ENCODE measurements at regions not wholly inside any gene's neighbourhood (a gene's known extent, or its start where the extent isn't known, plus 50 kb on each side); places are given as distances from the start of the nearest gene placed in this dataset.

DNA sequence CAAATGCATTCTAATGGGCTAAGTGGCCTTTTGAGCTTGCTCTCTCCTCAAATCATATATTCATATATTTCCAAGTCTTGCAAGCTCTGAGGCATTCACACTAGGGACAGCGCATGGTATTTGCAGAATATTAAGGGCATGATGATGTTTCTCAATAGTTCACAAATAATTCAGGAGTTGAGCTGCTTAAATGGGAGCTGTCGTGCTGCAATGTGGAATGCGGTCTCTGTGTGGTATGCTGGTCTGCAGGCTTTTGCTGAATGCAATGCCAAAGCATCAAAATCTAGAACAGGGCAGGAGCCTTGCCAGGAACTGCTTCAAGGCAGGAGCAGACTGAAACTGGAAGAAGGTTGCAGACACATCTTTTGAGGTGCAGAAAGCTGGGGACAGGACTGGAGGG is 1060.0 kb downstream of the TBC1D22A start:
- Histone ChIP-seq H3K27me3 (ENCODE audit: control insufficient read depth in 1 of 2, insufficient read depth in 2 of 2, low read length in 2 of 2) (no peaks in the 10 kb centered on the region), H3K27ac (ENCODE audit: low read depth, low read length) (no peak overlapping the region), H3K9ac (ENCODE audit: low read length) (no peak overlapping the region), H3K9me3 (ENCODE audit: low read length) (no peaks in the 10 kb centered on the region), H3K4me3 (ENCODE audit: low read depth in 1 of 2, low read length in 2 of 2) (no peak overlapping the region), H3K36me3 (ENCODE audit: insufficient read depth, low read length) (no peaks in the 10 kb centered on the region), H3K4me1 (ENCODE audit: insufficient read depth, low read length) (no peaks in the 10 kb centered on the region)

DNA sequence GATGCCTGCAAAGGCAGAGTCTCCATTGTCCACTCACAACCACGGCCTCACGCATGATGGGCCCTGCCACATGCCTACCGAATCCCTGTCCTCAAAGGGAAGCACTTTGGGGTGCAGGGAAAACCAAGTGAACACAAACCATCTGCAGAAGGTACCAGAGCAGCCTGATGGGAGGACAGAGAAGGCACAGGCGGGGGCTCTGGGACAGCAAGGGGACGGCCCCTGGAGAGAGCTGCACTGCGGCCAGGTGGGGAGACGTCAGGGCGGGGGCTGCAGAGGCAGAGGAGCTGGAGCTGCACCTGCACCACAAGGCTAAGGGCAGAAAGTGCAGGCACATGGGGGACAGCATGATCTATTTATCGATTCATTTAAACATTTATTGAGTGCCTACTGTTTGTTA is 1056.0 kb downstream of the TBC1D22A start:
- H3K9me3 ChIP-seq (ENCODE audit: low read length), result no peaks in the 10 kb centered on the region
- H3K4me3 ChIP-seq (ENCODE audit: low read depth in 1 of 2, low read length in 2 of 2), result no peak overlapping the region
- H3K27ac ChIP-seq (ENCODE audit: low read depth, low read length), result no peak overlapping the region

DNA sequence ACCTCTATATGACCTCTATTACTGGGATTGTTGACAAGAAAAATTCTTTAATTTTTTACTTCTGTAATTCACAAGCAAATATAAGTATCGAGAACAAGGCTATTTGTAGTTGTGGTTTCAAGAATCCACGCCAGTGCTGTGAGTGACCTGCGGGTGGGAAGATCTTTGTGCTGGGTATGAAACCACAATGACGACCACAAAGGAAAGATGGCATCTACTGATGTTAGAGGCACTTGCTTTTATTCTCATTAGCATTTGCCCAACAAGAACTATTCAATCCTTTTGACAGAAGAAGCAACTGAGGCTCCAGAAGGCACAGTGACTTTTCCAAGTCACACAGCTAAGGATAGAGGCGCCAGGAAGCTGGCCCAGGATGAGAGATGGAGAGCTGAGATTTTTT is 1054.9 kb downstream of the TBC1D22A start:
- Histone ChIP-seq H3K9me3 (ENCODE audit: low read length) (no peaks in the 10 kb centered on the region), H3K27ac (ENCODE audit: low read depth, low read length) (no peak overlapping the region), H3K9ac (ENCODE audit: low read length) (no peak overlapping the region), H3K4me3 (ENCODE audit: low read depth in 1 of 2, low read length in 2 of 2) (no peak overlapping the region), H3K4me1 (ENCODE audit: insufficient read depth, low read length) (no peaks in the 10 kb centered on the region), H3K36me3 (ENCODE audit: insufficient read depth, low read length) (no peaks in the 10 kb centered on the region), H3K27me3 (ENCODE audit: control insufficient read depth in 1 of 2, insufficient read depth in 2 of 2, low read length in 2 of 2) (no peaks in the 10 kb centered on the region)

More for the DNA sequence above, 1056.0 kb downstream of the TBC1D22A start:
- Histone ChIP-seq H3K4me1 (ENCODE audit: insufficient read depth, low read length) (no peaks in the 10 kb centered on the region), H3K27me3 (ENCODE audit: control insufficient read depth in 1 of 2, insufficient read depth in 2 of 2, low read length in 2 of 2) (no peaks in the 10 kb centered on the region), H3K36me3 (ENCODE audit: insufficient read depth, low read length) (no peaks in the 10 kb centered on the region), H3K9ac (ENCODE audit: low read length) (no peak overlapping the region)

DNA sequence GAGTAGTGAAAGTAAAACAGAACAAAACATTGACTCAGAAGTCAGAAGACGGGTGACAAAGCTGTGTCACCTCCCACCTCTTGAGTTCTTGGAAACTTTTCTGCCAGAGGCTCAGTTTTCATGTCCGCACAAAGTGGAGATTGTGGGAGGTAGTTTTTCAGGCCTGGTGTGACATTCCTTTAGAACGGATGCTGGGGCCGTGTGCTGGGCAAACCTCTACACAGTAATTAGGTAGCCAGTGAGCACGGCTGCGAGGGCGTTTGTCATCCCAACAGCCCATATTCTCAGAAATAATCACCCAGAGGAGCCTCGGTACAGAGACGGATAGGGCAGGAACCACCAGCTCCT is 1054.4 kb downstream of the TBC1D22A start:
- H3K4me3 ChIP-seq (ENCODE audit: low read depth in 1 of 2, low read length in 2 of 2), result no peak overlapping the region
- no peak overlapping the region for H3K9ac ChIP-seq (ENCODE audit: low read length)
- H3K9me3 ChIP-seq (ENCODE audit: low read length), result no peaks in the 10 kb centered on the region
- no peaks in the 10 kb centered on the region for H3K36me3 ChIP-seq (ENCODE audit: insufficient read depth, low read length)
- H3K4me1 ChIP-seq (ENCODE audit: insufficient read depth, low read length), result no peaks in the 10 kb centered on the region
- no peaks in the 10 kb centered on the region for H3K27me3 ChIP-seq (ENCODE audit: control insufficient read depth in 1 of 2, insufficient read depth in 2 of 2, low read length in 2 of 2)
- H3K27ac ChIP-seq (ENCODE audit: low read depth, low read length), result no peak overlapping the region

DNA sequence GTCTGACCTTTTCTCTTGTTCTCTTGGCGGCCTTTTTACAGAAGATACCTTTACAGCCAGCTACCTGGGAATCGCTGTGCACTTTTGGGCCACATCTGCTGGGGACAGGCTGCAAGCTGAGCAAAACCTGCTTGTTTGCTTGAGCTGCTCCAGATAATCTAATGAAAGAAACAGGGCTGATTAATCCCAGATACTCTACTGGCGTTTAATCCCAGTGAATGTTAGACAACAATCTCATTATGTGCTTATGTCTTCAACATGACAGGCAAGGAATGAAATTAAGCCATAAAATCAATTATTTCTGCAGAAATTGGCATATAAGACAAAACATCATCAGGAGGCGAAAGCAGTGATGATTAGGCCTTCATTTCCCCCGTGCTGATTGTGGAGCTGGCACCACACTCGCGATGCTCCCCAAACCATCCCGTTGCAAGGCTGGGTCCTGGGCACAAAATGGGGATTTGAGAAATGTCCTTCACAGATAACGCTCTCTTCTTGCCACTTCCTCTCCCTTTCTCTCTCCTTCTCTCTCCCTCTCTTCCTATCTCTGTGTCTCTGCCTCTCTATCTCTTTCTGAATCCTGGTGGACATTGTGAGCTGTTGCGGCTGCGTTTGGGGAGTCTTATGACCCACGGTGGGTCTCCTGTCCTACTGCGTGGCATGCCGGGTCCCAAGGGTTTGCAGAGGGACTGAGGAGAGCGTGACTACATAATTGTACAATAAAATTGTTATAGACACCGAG is 1053.8 kb downstream of the TBC1D22A start:
- H3K36me3 ChIP-seq (ENCODE audit: insufficient read depth, low read length), result no peaks in the 10 kb centered on the region
- no peak overlapping the region for H3K4me3 ChIP-seq (ENCODE audit: low read depth in 1 of 2, low read length in 2 of 2)
- no peak overlapping the region for H3K27ac ChIP-seq (ENCODE audit: low read depth, low read length)
- H3K9me3 ChIP-seq (ENCODE audit: low read length), result no peaks in the 10 kb centered on the region
- H3K9ac ChIP-seq (ENCODE audit: low read length), result no peak overlapping the region
- H3K4me1 ChIP-seq (ENCODE audit: insufficient read depth, low read length), result no peaks in the 10 kb centered on the region
- no peaks in the 10 kb centered on the region for H3K27me3 ChIP-seq (ENCODE audit: control insufficient read depth in 1 of 2, insufficient read depth in 2 of 2, low read length in 2 of 2)

DNA sequence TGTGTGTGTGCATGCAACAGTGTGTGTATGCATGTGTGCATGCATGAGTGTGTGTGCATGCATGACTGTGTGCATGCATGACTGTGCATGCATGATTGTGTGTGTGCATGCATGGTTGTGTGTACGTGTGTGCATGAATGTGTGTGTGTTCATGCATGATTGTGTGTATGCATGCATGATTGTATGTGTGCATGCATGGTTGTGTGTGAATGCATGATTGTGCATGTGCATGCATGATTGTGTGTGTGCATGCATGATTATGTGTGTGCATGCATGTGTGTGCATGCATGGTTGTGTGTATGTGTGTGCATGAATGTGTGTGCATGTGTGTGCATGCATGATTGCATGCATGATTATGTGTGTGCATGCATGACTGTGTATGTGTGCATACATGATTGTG is 1052.0 kb downstream of the TBC1D22A start:
- H3K27ac ChIP-seq (ENCODE audit: low read depth, low read length), result no peak overlapping the region
- no peaks in the 10 kb centered on the region for H3K4me1 ChIP-seq (ENCODE audit: insufficient read depth, low read length)
- H3K9me3 ChIP-seq (ENCODE audit: low read length), result no peaks in the 10 kb centered on the region
- no peaks in the 10 kb centered on the region for H3K36me3 ChIP-seq (ENCODE audit: insufficient read depth, low read length)
- H3K27me3 ChIP-seq (ENCODE audit: control insufficient read depth in 1 of 2, insufficient read depth in 2 of 2, low read length in 2 of 2), result no peaks in the 10 kb centered on the region
- no peak overlapping the region for H3K9ac ChIP-seq (ENCODE audit: low read length)
- no peak overlapping the region for H3K4me3 ChIP-seq (ENCODE audit: low read depth in 1 of 2, low read length in 2 of 2)

DNA sequence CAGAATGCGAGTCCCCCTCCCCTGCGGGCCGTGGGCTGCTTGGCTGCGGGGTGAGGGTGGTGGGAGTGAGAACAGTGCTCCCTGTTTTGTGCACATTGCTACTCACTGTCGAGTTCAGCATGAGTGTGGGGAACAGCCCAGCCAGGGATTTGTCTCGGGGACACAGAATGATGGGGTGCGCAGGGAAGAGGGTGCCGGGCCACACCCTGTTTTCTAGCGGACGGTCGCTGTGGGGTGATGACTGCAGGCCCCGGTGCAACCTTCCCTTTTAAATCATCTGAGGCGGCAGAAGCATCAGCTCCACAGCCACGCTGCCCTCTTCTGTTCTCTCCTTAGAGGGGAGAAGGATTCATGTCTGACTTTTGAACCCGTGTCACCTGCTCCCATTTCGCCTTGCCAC is 1051.2 kb downstream of the TBC1D22A start:
- H3K27ac ChIP-seq (ENCODE audit: low read depth, low read length), result no peak overlapping the region

DNA sequence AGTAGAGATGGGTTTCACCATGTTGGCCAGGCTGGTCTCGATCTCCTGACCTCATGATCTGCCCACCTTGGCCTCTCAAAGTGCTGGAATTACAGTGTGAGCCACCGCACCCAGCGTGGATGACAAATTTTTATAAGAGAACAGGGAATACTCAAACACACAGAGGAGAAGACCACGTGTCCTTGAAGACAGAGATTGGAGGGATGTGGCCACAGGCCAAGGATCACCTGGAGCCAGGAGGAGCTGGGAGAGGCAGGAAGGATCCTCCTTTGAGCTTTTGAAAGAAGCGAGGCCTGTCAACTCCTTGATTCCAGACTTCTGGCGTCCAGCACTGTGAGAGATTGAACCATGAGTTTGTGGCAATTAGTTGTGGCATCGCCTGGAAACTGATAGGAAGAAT is 1049.5 kb downstream of the TBC1D22A start:
- Histone ChIP-seq H3K27ac (ENCODE audit: low read depth, low read length) (no peak overlapping the region), H3K36me3 (ENCODE audit: insufficient read depth, low read length) (no peaks in the 10 kb centered on the region), H3K4me3 (ENCODE audit: low read depth in 1 of 2, low read length in 2 of 2) (no peak overlapping the region), H3K27me3 (ENCODE audit: control insufficient read depth in 1 of 2, insufficient read depth in 2 of 2, low read length in 2 of 2) (no peaks in the 10 kb centered on the region), H3K9me3 (ENCODE audit: low read length) (peaks cover 7% of the 10 kb centered on the region), H3K4me1 (ENCODE audit: insufficient read depth, low read length) (no peaks in the 10 kb centered on the region), H3K9ac (ENCODE audit: low read length) (no peak overlapping the region)

More for the DNA sequence above, 1051.2 kb downstream of the TBC1D22A start:
- peaks cover 5% of the 10 kb centered on the region for H3K9me3 ChIP-seq (ENCODE audit: low read length)
- no peaks in the 10 kb centered on the region for H3K36me3 ChIP-seq (ENCODE audit: insufficient read depth, low read length)
- H3K4me3 ChIP-seq (ENCODE audit: low read depth in 1 of 2, low read length in 2 of 2), result no peak overlapping the region
- H3K4me1 ChIP-seq (ENCODE audit: insufficient read depth, low read length), result no peaks in the 10 kb centered on the region
- H3K27me3 ChIP-seq (ENCODE audit: control insufficient read depth in 1 of 2, insufficient read depth in 2 of 2, low read length in 2 of 2), result no peaks in the 10 kb centered on the region
- H3K9ac ChIP-seq (ENCODE audit: low read length), result no peak overlapping the region

DNA sequence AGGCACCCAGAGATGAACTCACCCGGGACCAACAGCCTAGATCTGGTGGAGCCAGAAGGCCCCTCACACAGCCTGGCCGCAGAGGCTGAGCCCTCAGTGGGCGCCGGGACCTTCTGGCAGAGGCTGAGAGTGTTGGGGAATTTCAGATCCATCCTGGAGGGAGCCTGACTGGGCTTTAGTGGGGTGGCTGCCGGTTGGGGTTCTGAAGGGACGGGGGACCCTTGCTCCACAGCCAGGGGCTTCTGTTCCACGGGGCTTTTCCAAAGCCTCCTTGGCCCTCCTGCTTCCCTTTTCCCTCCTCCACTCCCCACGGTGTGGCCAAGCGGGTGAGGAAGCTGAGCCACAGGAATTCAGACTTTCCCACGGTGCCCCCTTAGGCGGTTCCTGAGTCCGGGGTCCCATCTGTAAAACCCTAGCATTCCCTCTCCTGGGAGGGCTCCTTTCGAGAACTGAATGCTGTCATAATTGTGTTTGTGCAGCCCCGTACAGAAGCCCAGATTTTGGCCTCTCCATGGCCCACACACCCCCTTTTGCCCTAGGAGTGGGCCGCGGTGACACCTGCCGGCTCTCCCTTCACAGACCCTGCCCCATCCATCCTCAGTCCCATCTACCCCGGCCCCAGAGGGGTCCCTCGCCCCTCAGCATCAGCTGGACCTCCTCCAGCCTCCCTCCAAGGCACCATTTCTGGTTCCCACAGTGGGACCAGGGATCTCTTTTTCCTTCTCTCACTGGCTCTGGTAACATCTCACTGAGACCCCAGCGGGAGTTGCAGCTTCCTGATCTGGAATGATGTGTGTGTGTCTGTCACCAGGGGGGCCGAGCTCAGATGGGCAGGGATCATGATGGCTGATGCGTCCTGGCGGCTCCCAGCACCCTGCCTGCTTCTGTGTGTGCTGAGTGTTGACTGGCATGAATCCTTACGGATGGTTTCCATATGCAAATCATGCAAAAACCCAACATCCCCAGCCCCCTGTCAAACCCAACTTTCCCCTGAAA is 1048.4 kb downstream of the TBC1D22A start:
- Histone ChIP-seq H3K9ac (ENCODE audit: low read length) (no peak overlapping the region), H3K9me3 (ENCODE audit: low read length) (peaks cover 7% of the 10 kb centered on the region), H3K4me3 (ENCODE audit: low read depth in 1 of 2, low read length in 2 of 2) (no peak overlapping the region), H3K27me3 (ENCODE audit: control insufficient read depth in 1 of 2, insufficient read depth in 2 of 2, low read length in 2 of 2) (no peaks in the 10 kb centered on the region), H3K27ac (ENCODE audit: low read depth, low read length) (no peak overlapping the region), H3K4me1 (ENCODE audit: insufficient read depth, low read length) (no peaks in the 10 kb centered on the region), H3K36me3 (ENCODE audit: insufficient read depth, low read length) (no peaks in the 10 kb centered on the region)

DNA sequence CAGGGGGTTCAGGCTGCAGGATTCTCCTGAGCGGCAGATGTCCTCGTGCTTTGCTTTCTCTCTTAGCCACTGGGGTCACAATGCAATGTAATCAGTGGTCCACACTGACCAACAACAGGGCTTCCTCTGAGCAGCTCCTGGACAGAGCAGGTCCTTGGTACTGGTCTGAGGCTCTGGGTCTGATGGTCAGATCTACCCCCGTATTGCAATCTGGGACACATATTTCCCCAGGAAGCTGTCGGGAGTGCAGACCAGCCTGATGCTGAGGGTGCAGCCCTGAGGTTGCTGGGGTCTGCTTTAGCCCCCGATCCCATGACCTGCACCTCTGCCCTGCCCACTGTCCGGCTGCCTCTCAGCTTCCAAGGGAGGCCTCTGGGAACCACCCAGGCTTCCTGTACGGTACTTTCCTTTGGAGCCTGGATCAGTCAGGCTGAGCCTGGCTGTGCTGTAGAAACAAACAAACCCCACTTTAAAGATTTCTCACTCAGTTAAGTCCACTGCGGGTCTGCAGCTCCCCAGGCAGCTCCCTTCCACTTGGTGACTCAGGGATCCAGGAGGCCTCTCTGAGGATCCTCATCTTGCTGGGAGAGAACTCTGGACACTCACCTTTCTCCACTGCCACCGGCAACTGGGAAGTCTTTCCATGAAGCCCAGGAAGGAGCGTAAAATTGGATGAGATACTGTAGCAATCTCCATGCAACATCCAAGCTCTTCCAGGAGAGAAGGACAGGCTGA is 1046.6 kb downstream of the TBC1D22A start:
- no peaks in the 10 kb centered on the region for H3K27me3 ChIP-seq (ENCODE audit: control insufficient read depth in 1 of 2, insufficient read depth in 2 of 2, low read length in 2 of 2)

DNA sequence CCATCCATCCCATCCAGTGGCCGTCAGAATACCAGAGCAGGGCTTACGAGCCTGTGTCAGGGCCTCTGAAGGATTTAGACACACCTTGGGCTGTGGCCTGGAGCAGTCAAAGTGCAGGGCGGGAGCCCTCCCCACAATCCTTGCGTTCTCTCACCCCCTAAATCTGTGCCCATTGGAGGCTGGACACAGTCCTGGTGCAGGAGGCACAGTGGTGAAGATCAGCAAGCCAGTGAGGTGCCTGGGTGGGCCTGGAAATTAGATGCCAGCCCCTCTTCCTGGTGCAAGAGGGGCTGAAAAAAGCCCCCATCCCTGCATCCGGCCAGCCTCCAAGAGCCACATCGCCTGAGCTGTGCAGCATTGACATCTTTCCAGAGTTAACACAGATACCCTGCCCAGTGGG is 1045.8 kb downstream of the TBC1D22A start:
- no peaks in the 10 kb centered on the region for H3K27me3 ChIP-seq (ENCODE audit: control insufficient read depth in 1 of 2, insufficient read depth in 2 of 2, low read length in 2 of 2)
- H3K4me1 ChIP-seq (ENCODE audit: insufficient read depth, low read length), result no peaks in the 10 kb centered on the region
- H3K9ac ChIP-seq (ENCODE audit: low read length), result no peak overlapping the region
- H3K36me3 ChIP-seq (ENCODE audit: insufficient read depth, low read length), result no peaks in the 10 kb centered on the region
- peaks cover 7% of the 10 kb centered on the region for H3K9me3 ChIP-seq (ENCODE audit: low read length)
- no peak overlapping the region for H3K4me3 ChIP-seq (ENCODE audit: low read depth in 1 of 2, low read length in 2 of 2)
- H3K27ac ChIP-seq (ENCODE audit: low read depth, low read length), result no peak overlapping the region

More for the DNA sequence above, 1046.6 kb downstream of the TBC1D22A start:
- H3K27ac ChIP-seq (ENCODE audit: low read depth, low read length), result no peak overlapping the region
- H3K9me3 ChIP-seq (ENCODE audit: low read length), result peaks cover 7% of the 10 kb centered on the region
- H3K36me3 ChIP-seq (ENCODE audit: insufficient read depth, low read length), result no peaks in the 10 kb centered on the region
- no peak overlapping the region for H3K4me3 ChIP-seq (ENCODE audit: low read depth in 1 of 2, low read length in 2 of 2)
- H3K4me1 ChIP-seq (ENCODE audit: insufficient read depth, low read length), result no peaks in the 10 kb centered on the region
- H3K9ac ChIP-seq (ENCODE audit: low read length), result no peak overlapping the region
